NCI-H187 treated with DMSO at 0.1 percent for 48 hours (cell line): ENCODE measurements at regions not wholly inside any gene's neighbourhood (a gene's known extent, or its start where the extent isn't known, plus 50 kb on each side); places are given as distances from the start of the nearest gene placed in this dataset.
"Not testable (repeated sequence)": the region's sequence is repeated elsewhere in the genome, so short reads cannot be mapped to it uniquely, and the experiment has no call there.

Experiments
- DNase-seq: peaks from one replicate; lab custom pipeline; 2025; lab: John Stamatoyannopoulos, UW

DNA sequence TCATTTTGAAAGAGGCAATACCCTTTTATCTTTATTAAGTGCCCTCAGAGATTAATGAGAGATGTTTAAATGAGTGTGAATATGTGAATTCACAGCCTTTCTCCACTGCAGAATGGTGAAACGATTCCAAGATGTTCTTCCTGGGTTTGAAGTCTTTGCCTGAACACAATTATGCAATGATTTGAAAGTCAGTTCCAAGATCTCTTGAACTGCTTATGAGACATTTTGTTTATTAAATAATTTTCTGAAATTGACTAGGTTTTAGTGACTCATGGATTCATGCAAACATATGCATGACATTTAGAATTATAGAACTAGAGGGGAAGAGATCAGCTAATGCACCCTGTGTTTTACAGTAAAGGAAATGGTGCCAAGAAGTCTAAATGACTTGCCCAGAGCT lies 118.1 kb upstream of the SLC38A2 start:
- DNase-seq, result no peak

DNA sequence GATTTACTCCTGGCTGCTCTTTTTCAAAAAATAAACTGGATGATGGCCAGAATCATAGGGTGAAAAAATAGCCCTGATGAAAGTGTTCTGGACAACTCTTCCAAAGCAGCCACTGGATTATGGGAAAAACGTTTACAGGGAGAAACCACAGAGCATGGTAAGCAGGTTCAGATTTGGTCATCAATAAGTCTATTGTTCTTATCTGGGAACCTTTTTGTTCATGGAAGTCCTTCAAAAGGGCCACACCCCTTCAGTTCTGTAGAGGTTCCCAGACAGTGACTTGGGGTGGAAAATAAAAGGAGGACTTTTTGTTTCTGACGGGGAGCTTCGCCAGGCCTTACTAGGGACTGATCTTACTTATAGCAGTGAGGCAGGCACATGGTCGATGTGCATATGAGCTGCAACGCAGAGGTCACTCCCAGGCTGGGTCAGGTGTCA lies 117.4 kb upstream of the SLC38A2 start:
- DNase-seq, result no peak

DNA sequence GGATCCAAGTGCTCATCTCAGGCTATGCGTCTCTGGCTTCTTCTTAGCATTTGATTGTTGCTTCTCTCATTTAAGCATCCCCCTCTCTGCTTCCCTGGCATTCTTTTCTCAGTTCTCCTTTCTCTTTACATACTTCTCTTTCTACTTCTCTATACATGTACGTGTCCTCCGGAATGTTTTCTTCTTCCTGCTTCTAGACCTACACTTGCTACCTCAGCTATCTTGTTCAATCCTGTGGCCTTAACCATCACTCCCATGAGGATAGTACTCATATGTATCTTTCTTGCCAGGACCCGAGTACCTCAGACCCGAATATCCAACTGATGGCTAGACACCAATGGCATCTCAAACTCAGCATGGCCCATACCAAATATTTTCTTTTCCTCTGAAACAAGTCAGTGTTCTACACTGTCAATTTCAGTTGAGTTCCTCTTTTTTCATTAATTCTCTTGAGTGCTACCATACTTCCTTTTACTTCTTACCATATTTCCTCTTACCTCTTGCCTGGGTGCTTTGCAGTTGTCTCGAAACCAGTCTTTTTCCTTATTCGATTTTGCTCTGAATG lies 115.1 kb upstream of the SLC38A2 start:
- no peak for DNase-seq

DNA sequence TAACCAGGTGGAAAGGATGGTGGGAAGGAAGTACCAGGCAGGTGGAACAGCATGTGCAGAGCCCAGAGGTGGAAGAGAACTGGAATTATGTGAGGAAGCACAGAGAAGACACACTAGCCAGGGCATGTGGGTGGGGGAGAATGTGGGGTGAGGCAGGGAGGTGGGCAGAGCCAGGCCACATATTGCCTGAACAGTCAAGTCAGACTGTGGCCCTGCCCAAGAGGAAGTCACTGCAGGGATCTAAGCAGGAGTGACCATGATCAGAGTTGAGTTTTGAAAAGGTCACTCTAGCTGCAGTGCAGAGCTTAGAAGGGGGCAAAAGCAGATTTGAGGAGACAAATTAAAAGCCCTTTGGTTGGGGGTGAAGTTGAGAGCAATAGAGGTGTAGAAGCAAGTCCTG lies 114.0 kb upstream of the SLC38A2 start:
- DNase-seq, result no peak

DNA sequence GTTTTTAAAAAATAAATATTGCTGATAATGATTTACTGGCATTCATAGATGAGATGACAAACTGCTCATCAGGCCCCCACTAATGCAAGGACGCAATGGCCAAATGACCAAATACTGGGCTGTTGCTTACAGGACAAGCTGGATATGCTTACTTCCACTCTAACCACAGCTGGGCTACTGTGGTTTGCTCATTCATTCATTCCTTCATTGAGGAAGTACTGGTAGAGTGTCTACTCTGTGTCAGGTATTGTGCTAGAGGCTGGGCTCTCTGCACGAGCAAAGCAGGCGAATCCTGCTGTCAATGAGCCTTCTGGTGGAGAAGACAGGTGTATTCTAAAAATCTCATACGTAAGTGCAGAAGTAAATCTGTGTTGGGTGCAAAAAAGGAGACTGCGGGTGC lies 113.3 kb upstream of the SLC38A2 start:
- no peak for DNase-seq

DNA sequence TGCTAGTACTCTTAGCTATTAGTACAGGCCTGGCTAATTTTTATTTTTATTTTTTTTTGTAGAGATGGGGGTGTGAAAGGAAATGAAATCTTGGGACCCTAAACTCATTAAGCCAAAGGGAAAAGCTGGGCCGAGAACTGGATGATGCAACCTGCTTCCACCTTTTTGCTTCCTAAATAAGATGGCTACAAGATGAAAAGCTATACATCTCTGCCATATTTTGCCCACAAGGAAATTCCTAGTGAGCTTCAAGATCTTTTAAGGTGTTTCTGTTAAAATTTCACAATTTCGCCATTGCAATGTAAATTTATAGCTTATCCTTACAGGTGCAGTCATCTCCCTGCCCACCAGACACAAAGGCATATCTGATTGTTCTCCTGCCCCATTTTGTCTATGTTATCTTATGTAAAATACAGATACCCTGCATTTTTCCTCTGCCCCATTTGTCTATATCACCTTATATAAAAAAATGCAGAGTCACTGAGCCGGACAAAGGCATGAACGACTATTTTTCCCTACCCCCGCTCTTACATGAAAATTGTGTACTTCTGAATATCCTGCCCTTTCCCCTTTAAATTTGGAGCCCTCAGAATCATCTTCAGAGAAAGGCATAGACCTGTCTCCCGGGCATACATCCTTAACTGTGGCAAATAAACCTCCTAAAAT lies 112.0 kb upstream of the SLC38A2 start:
- DNase-seq, result no peak

DNA sequence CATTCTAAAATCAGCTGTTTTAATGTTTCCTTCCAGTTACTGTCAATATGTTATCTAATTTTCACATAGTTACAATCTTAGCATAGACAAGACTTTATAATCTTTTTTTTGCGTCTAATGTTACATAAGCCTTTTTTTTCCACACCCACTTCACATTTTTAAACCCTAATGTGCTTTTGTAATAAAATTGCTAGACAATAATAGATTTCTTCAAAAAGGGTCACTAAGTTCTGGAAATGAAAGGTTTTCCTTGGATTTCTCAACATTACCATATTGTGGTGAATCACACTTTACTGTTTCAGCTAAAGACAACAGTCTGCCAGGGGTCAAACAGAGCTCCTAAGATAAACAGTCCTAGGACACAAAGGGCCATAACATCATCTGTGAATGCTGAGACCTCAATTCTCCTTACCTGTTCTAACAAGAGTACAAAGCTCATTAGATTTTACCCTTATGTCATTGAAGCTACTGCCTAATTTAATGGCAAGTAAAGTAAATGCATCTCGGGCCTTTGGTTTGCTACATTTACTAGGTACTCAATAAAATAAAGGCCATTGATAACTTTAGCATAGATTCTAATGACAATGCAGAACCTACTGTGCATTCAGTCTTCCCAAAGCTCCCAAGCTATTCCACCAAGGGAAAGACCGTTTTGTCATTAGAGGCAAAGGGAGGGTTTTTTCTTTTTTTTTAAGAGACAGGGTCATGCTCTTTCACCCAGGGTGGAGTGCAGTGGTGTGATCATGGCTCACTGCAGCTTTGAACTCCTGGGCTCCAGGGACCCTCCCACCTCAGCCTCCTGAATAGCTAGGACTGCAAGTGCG lies 111.2 kb upstream of the SLC38A2 start:
- DNase-seq, result no peak

DNA sequence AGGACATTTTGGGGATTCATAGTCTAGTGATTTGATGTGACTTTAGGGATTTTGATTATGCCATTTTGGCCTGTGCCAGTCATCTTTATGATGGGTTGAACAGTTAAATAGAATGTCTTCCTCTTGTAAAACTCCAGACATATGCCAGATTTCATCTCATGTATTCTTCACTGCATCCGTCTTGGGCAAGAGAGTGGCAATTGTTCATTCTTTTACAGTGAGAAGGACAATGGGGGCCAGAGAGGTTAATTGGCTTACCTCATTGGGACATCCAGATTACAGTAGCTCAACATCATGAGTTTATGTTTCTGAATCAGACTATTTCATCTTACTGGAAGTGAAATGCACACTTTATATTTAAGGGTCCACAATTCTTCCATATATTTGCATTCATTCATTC lies 108.2 kb upstream of the SLC38A2 start:
- DNase-seq, result no peak

DNA sequence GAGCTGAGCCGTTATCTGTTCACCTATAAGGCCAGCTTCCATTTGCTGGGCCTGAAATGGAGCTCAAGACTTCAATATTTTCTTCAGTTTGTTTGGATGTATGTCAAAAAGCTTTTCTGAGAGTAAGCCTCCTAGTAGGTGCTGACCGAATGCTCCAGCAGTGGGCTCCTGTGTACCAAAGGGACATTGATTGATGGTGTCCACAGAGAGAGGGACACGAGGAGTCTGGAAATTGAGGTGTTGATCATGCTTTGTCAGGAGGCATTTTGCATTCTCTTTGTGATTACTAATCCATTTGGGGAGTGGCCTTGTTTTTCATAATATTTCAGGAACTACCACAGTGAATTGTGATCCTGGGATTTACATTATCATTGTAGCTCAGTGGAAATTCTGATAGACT lies 107.7 kb upstream of the SLC38A2 start:
- DNase-seq, result no peak

DNA sequence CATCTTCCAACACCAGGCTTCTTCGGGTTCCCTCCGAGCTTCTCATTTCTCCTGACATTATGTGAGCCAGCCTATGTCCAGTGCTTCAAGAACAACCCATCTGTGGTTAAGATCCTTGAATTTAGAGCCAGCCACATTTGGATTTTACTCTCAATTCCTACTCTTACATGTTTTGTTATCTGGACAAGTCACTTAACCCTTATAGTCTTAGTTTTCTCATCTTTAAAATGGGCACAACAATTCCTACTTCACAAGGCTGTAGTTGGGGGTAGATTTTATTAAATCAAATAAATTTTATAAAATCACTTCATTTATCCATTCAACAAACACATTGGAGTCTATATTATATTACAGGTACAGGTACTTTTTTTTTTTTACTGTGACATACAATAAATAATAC lies 105.5 kb upstream of the SLC38A2 start:
- DNase-seq, result no peak

DNA sequence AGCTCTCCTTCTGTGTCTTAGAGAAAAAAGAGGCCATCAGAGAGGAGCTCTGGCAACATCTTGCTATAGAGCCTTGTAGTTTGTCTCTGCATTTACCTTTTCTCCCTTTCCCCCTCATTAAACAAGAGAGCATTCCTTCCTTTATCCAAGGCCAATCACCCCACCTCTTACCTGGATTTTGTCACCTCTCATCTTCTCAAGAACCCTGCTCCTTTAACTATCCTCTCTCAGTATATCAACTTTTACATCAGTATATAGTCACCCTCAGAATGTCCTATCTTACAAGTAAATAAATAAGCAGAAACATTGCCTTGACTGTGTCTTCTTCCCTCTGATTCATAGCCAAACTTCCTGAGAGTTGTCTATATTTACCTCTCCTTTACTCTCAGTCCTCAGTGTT lies 105.0 kb upstream of the SLC38A2 start:
- DNase-seq, result no peak

DNA sequence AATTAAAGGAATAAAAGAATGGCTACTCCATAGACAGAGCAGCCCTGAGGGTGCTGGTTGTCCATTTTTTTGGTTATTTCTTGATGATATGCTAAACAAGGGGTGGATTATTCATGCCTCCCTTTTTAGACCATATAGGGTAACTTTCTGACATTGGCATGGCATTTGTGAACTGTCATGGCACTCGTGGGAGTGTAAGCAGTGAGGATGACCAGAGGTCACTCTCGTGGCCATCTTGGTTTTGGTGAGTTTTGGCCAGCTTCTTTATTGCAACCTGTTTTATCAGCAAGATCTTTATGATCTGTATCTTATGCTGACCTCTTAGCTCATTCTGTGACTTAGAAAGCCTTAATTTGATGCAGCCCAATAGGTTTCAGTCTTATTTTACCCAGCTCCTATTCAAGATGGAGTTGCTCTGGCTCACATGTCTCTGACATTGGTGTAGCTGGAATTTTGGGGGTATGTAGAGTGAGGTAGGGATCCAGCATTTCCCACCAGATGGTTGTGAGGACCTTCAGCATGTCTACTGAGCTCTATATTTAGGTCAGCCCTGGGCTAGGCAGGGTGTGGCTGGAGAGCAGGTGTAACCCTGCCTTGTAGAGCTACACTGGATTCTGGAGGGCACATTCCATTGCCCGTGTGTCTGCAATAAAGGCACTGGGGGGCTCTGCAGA lies 103.5 kb upstream of the SLC38A2 start:
- no peak for DNase-seq

DNA sequence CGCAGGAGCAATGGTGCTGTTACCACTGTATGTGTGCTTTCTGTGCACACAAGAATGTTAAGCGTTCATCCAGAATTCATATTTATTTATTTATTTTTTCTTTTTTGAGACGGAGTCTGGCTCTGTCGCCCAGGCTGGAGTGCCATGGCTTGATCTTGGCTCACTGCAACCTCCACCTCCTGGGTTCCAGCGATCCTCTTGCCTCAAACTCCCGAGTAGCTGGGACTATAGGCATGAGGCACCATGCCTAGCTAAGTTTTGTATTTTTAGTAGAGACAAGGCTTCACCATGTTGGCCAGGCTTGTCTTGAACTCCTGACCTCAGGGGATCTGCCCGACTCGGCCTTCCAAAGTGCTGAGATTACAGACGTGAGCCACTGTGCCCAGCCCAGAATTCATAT lies 101.8 kb upstream of the SLC38A2 start:
- not testable (repeated sequence) for DNase-seq

DNA sequence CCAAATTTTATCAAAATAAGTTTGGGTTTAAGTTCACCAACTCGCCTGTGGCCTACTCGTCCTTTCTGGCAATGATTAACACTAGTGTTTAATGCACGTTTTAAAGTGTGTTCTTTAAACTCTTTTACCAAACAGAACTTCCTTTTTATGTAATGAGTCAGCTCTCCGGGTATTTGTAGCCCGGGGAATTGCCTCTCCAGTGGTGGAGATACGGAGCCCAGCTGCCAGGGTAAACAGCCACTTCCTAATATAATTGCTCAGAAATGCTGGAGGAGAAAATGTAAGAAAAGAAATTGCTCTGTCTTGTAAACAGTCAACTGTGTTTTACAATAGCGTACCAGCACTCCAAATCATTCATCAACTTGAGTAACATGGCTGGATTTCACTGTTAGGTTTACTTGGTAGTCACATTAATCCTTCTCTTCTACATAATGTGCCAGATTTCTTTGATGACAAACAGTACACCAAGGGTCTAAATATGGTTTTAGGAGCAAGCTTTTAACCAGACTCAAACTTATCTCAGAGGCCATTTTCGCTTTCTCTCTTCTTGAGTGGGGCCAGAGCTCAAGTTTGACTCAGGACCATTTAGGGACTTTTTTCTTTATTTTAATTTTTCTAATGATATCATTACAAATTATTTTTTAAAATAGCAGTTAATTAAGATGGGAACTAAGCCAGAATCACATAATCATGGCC lies 101.2 kb upstream of the SLC38A2 start:
- no peak for DNase-seq

DNA sequence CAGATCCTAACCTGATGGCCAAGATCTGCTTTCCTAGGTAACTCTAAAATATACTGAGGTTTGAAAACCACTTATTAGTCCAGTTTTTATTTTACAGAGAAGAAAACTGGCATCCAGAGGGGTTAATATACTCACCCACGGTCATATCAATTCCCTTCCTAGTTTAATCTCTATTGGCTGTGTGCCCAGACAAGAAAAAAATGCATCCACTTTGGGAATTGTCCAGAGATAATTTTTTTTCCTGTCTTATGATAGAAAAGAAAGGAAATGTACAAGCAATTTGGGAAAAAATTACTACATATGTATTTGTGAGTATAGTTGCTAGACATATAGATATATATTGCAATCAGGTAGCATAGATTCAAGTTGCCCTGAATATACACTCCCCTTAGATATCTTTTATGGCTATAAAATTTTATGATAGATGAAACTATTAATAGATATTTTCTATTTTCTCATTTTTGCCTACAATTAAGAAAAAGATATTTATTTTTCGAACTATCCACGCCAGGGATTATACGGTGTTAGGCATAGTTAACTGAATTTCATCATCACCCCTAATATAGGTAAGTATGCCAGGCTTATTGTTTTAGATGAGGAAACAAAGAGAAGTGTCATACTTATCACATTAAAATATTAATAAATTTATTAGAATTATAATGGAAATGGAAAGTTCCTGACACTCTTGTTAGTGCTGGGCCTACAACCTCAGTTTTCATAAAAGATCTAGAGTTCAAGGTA lies 100.5 kb upstream of the SLC38A2 start:
- DNase-seq, result no peak

DNA sequence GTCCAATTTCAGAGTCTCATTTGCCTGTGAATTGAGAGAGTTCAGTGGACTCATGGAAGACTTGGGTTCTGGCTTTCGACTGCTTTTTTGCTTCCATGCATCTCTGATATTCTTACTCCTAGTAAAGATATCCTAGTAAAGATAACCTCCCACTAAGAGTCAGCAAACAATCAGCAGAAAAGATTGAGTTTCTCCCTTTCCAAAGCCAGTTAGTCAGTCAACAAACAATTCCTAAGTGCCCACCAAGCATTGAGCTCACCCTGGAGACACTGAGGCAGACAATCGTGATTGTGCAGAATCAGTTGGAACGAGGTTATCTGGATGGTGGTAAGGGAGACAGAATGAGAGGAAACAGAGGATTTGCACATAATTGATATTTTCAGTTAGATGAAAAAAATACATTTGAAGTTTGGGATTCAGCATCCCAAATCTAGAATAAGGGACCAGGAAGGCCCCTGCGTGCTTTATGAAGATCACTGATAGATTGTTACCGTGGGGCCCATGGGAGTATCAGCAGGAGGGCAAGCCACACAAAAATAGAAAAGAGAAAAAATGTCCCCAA lies 99.7 kb upstream of the SLC38A2 start:
- DNase-seq, result no peak

DNA sequence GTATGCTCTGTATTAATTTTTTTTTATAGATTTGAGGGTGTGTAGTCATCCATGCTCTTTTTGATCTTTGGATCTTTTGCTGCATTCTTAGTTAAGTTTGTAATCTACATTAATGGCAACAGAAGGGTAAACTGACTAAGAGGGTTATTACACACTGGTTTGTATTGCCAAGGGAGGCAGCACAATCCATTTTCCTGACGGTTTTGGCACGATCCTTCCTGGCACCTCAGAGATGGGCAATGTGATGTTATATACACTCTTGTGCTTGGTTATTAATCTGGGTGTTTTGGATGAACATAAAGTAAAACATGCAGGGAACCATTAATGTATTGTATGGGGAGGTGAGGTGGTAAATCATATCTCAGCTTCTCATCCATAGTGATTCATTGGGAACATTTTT lies 98.8 kb upstream of the SLC38A2 start:
- no peak for DNase-seq

DNA sequence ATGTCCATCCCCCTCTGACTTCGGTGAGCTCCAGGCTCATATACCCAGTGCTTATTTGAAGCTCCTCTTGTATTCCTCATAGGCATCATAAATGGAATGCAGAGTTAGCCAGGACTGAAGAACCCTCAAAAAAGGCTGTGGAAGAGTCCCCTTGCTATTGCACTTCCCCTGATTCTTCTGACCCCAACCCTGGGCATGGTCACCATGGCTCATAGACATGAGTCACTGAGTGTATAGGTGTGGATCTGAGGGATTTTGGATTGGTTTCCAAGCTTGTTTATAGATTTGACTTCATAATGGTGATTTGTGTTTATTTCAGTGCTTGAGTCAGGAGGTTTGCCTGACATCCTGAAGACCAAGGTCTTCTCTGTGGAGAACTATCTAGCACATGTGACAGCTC lies 98.4 kb upstream of the SLC38A2 start:
- no peak for DNase-seq

DNA sequence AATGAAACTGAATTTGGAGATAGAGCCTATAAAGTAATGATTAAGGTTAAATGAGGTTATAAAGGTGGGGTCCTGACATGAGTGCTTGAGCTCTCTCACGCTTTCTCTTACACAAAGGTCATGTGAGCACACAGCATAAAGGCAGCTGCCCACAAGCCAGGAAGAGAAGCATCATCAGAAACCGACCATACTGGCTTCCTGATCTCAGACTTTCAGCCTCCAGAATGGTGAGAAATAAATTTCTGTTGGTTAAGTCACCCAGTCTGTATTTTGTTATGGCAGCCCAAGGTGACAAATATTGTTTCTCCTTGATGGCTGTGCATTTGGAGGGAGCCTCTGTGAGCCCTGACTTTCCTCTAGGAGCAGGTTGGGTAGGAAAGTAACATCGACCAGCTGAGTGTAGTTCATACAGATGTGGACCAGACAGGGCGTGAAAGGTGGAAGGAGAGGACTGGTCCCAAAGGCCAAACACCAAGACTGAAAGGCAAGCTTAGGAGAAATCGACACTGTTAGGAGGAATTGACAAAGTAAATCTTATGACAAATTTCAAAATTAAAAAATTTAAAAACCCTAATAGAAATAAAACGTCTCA lies 97.6 kb upstream of the SLC38A2 start:
- no peak for DNase-seq

DNA sequence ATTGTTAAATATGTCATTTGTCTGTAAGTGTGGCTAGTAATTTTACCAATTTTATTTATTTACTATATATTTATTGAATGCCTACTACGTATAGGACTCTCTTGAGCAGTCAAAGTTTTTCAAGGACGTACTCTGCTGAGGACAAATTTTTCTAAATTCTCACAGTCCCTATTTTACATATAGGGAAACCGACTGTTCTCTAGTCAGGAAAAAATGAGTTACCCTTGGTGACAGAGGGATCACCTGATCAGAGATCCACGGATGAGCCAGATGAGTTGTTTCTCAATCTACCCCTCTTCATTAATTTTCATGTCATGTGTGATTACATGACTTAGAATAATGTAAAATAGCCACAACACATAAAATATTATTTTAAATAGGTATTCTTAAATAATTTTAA lies 96.2 kb upstream of the SLC38A2 start:
- no peak for DNase-seq

DNA sequence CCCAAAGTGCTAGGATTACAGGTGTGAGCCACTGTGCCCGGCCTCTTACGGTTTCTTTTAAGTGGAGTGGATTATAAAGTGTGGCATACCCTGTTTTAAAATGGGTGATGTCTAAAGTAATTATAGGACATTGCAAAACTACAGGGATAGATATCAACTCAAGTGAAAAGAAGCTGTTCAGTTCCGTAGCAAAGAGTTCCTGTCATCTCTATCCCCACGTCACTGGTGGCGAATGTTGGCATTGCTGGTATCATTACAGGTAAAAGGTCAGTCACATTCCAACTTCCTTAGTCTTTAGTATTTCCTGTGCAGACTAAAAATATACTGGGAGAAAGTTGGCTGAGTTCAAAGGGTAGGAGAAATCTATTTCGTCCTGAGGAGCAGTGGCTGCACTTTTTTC lies 95.6 kb upstream of the SLC38A2 start:
- DNase-seq, result no peak
